ENCODE measurements at regions not wholly inside any gene's neighbourhood (a gene's known extent, or its start where the extent isn't known, plus 50 kb on each side); places are given as distances from the start of the nearest gene placed in this dataset.

- H3K4me1 ChIP-seq: no peaks in the 10 kb centered on the region
- H3K27me3 Mint-ChIP-seq (ENCODE audit: insufficient read depth, low read depth): peaks cover under 1% of the 10 kb centered on the region
- H2AFZ ChIP-seq (replicated peaks): no peak overlapping the region
- H3K36me3 Mint-ChIP-seq: no peaks in the 10 kb centered on the region
- H3K4me2 ChIP-seq: no peak overlapping the region
- no peak for TF ChIP-seq EZH2phosphoT487 (IDR thresholded peaks at IDR 0.05)
- no peak for TF ChIP-seq CTCF (IDR thresholded peaks at IDR 0.05)
- TF ChIP-seq EZH2 (IDR thresholded peaks at IDR 0.05): no peak
- H3K79me2 ChIP-seq (ENCODE audit: low read depth): no peaks in the 10 kb centered on the region
- no peak overlapping the region for H3K27ac Mint-ChIP-seq
- no peak for DNase-seq (ENCODE audit: low spot score)
- no peaks in the 10 kb centered on the region for H3F3A ChIP-seq (ENCODE audit: low read depth)
- no peak overlapping the region for H3K4me3 Mint-ChIP-seq
- no peaks in the 10 kb centered on the region for H4K20me1 ChIP-seq (ENCODE audit: low read depth)
- H3K27me3 ChIP-seq: no peaks in the 10 kb centered on the region
- peaks cover 3% of the 10 kb centered on the region for H3K4me1 Mint-ChIP-seq
- H3K9me3 ChIP-seq (ENCODE audit: low read depth): no peaks in the 10 kb centered on the region
- no peak overlapping the region for H3K27ac ChIP-seq
- peaks cover 10% of the 10 kb centered on the region for H3K9me3 Mint-ChIP-seq
- no peaks in the 10 kb centered on the region for H3K36me3 ChIP-seq
- no peak overlapping the region for H3K4me3 ChIP-seq
- no peak overlapping the region for H3K9ac ChIP-seq
These were observed 150.6 kb upstream of the RAB12 start for GRCh38 chr18:8458546-8459215.

- no peak overlapping the region for H3K9ac ChIP-seq
- H3K27me3 ChIP-seq: no peaks in the 10 kb centered on the region
- H2AFZ ChIP-seq (replicated peaks): no peak overlapping the region
- TF ChIP-seq EZH2 (IDR thresholded peaks at IDR 0.05) (no peak), EZH2phosphoT487 (IDR thresholded peaks at IDR 0.05) (no peak), CTCF (IDR thresholded peaks at IDR 0.05) (no peak)
- no peak overlapping the region for H3K4me3 ChIP-seq
- H3K79me2 ChIP-seq (ENCODE audit: low read depth): no peaks in the 10 kb centered on the region
- H3K27ac Mint-ChIP-seq: no peak overlapping the region
- no peaks in the 10 kb centered on the region for H3K36me3 ChIP-seq
- no peaks in the 10 kb centered on the region for H3K9me3 ChIP-seq (ENCODE audit: low read depth)
- H3K4me3 Mint-ChIP-seq: no peak overlapping the region
- no peaks in the 10 kb centered on the region for H4K20me1 ChIP-seq (ENCODE audit: low read depth)
- no peaks in the 10 kb centered on the region for H3F3A ChIP-seq (ENCODE audit: low read depth)
- no peaks in the 10 kb centered on the region for H3K36me3 Mint-ChIP-seq
- DNase-seq (ENCODE audit: low spot score): no peak
- H3K4me2 ChIP-seq: no peak overlapping the region
- H3K27ac ChIP-seq: no peak overlapping the region
- H3K4me1 Mint-ChIP-seq: peaks cover 5% of the 10 kb centered on the region
- peaks cover 3% of the 10 kb centered on the region for H3K27me3 Mint-ChIP-seq (ENCODE audit: insufficient read depth, low read depth)
- peaks cover 10% of the 10 kb centered on the region for H3K9me3 Mint-ChIP-seq
- H3K4me1 ChIP-seq: no peaks in the 10 kb centered on the region
These were observed 148.5 kb upstream of the RAB12 start for GRCh38 chr18:8460748-8461147.

- Histone ChIP-seq H3K4me3 (no peak overlapping the region), H3K9me3 (ENCODE audit: low read depth) (no peaks in the 10 kb centered on the region), H3K36me3 (no peaks in the 10 kb centered on the region), H3K27me3 (no peaks in the 10 kb centered on the region), H3F3A (ENCODE audit: low read depth) (no peaks in the 10 kb centered on the region), H2AFZ (replicated peaks) (no peak overlapping the region), H3K79me2 (ENCODE audit: low read depth) (no peaks in the 10 kb centered on the region), H3K4me1 (no peaks in the 10 kb centered on the region), H4K20me1 (ENCODE audit: low read depth) (no peaks in the 10 kb centered on the region), H3K9ac (no peak overlapping the region), H3K4me2 (no peak overlapping the region), H3K27ac (no peak overlapping the region)
- H3K36me3 Mint-ChIP-seq: no peaks in the 10 kb centered on the region
- H3K27me3 Mint-ChIP-seq (ENCODE audit: insufficient read depth, low read depth): peaks cover 3% of the 10 kb centered on the region
- no peak for DNase-seq (ENCODE audit: low spot score)
- no peak overlapping the region for H3K4me3 Mint-ChIP-seq
- H3K4me1 Mint-ChIP-seq: peaks cover 5% of the 10 kb centered on the region
- no peak for TF ChIP-seq EZH2phosphoT487 (IDR thresholded peaks at IDR 0.05)
- TF ChIP-seq EZH2 (IDR thresholded peaks at IDR 0.05): no peak
- TF ChIP-seq CTCF (IDR thresholded peaks at IDR 0.05): no peak
- no peak overlapping the region for H3K27ac Mint-ChIP-seq
- H3K9me3 Mint-ChIP-seq: peaks cover 10% of the 10 kb centered on the region
These were observed 147.7 kb upstream of the RAB12 start for GRCh38 chr18:8461544-8461943.

Measured in neural progenitor cell (in vitro differentiated cells).